KMS-11 (cell line): ENCODE measurements at regions not wholly inside any gene's neighbourhood (a gene's known extent, or its start where the extent isn't known, plus 50 kb on each side); places are given as distances from the start of the nearest gene placed in this dataset.
"Not testable (repeated sequence)": the region's sequence is repeated elsewhere in the genome, so short reads cannot be mapped to it uniquely, and the experiment has no call there.

Experiments used
- H2AFZ ChIP-seq: fragments of 200-600 bp; sonication (generic); 2 replicates; pipeline ENCODE4 v1.6.1; 2016; ENCODE audit warnings: antibody characterized with exemption, mixed run types, low read depth
- H3K27ac ChIP-seq: fragments of 200-600 bp; sonication (generic); 2 replicates; pipeline ENCODE4 v1.6.1; 2016; ENCODE audit warnings: mild to moderate bottlenecking, mixed run types
- H3K27me3 ChIP-seq: fragments of 200-600 bp; sonication (generic); 2 replicates; pipeline ENCODE4 v1.6.1; 2017; ENCODE audit warnings: mild to moderate bottlenecking, low read depth, mixed run types, moderate library complexity; ENCODE audit not compliant: insufficient read depth
- H3K36me3 ChIP-seq: fragments of 200-600 bp; sonication (generic); 2 replicates; pipeline ENCODE4 v1.6.1; 2017; ENCODE audit warnings: mild to moderate bottlenecking, mixed run types; ENCODE audit not compliant: insufficient read depth
- H3K4me1 ChIP-seq: fragments of 200-600 bp; sonication (generic); 2 replicates; pipeline ENCODE4 v1.6.1; 2016; ENCODE audit warnings: mild to moderate bottlenecking, low read depth, mixed run types; ENCODE audit not compliant: poor library complexity, severe bottlenecking
- H3K4me2 ChIP-seq: fragments of 200-600 bp; sonication (generic); 2 replicates; pipeline ENCODE4 v1.7.0; 2016; ENCODE audit warnings: mild to moderate bottlenecking, mixed run types
- H3K4me3 ChIP-seq: fragments of 200-600 bp; sonication (generic); IDR thresholded peaks from 2 replicates; pipeline ENCODE4 v1.6.1; 2017; ENCODE audit warnings: low read depth, low read length, mixed read lengths; ENCODE audit not compliant: insufficient read depth
- H3K79me2 ChIP-seq: fragments of 200-600 bp; sonication (generic); 2 replicates; pipeline ENCODE4 v1.6.1; 2016; ENCODE audit warnings: low read depth, mixed run types; ENCODE audit not compliant: insufficient read depth
- H3K9ac ChIP-seq: fragments of 200-600 bp; sonication (generic); 2 replicates; pipeline ENCODE4 v1.6.1; 2016; ENCODE audit warnings: mild to moderate bottlenecking, mixed run types
- H4K20me1 ChIP-seq: fragments of 200-600 bp; sonication (generic); 2 replicates; pipeline ENCODE4 v1.6.1; 2016; ENCODE audit warnings: mild to moderate bottlenecking, mixed run types; ENCODE audit not compliant: insufficient read depth
- CTCF ChIP-seq: fragments of 200-600 bp; sonication (generic); conservative IDR thresholded peaks from 2 replicates; pipeline ENCODE4 v1.6.1; 2017; ENCODE audit warnings: low read depth, mild to moderate bottlenecking, antibody characterized with exemption, low read length, moderate library complexity, mixed read lengths

DNA sequence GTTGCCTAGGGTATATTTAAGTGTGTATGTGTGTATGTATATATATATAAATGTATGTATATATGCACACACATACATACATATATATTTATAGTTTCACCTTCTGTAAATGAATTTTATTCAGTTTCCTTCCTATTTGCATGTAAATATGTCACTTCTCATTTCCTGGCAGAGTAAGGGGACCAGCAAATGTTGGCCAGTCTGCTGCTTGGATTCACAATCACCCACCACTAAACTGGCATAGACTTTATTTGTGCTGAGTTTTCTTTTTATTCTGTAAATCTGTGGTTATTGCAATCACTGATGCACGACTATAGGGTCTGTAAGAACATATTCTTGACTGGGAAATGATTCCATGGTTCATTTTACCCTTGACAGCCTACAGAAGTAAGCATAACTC, 640.4 kb upstream of the FAM98A start:
- no peak overlapping the region for H3K9ac ChIP-seq
- H3K27me3 ChIP-seq = no peaks in the 10 kb centered on the region
- no peaks in the 10 kb centered on the region for H3K79me2 ChIP-seq
- peaks cover 68% of the 10 kb centered on the region for H3K4me1 ChIP-seq
- no peak for TF ChIP-seq CTCF
- no peak overlapping the region for H3K4me3 ChIP-seq
- H3K36me3 ChIP-seq = no peaks in the 10 kb centered on the region
- H3K27ac ChIP-seq = no peak overlapping the region
- H4K20me1 ChIP-seq = no peaks in the 10 kb centered on the region
- H3K4me2 ChIP-seq = no peak overlapping the region
- no peak overlapping the region for H2AFZ ChIP-seq

DNA sequence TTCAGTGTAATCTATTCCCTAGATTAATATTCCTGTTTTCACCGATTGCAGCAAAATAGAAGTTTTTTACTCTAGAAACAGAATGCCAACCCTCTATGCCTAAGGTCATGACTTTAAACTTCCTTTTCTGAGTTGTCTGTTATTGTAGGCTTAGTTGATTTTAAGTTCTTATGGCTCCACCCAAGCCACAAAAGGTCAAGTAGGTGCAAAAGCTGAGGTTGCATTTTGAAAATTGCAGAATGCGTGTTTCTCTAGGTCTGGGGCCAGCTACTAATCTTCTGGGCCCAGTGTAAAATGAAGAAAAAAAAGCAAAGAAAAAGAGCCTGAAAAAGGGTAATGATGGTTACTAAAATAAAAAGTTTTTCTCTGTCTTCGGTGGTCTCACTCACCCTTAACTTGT, 635.7 kb upstream of the FAM98A start:
- peak overlapping the region; percentile 31 for H2AFZ ChIP-seq
- no peak for TF ChIP-seq CTCF

GRCh38 chr2:34229998-34230397, 630.9 kb upstream of the FAM98A start:
- H3K27ac ChIP-seq = peak overlapping the region; percentile 6; the same call in 1 of the 2 replicates
- H3K4me1 ChIP-seq = peaks cover 46% of the 10 kb centered on the region
- H4K20me1 ChIP-seq = no peaks in the 10 kb centered on the region
- peak overlapping the region; percentile 20; the same call in 1 of the 2 replicates for H2AFZ ChIP-seq
- H3K27me3 ChIP-seq = no peaks in the 10 kb centered on the region
- no peaks in the 10 kb centered on the region for H3K79me2 ChIP-seq
- TF ChIP-seq CTCF = no peak
- H3K9ac ChIP-seq = no peak overlapping the region
- H3K4me2 ChIP-seq = peak overlapping the region; percentile 31
- no peaks in the 10 kb centered on the region for H3K36me3 ChIP-seq
- no peak overlapping the region for H3K4me3 ChIP-seq

More for the DNA sequence above, 635.7 kb upstream of the FAM98A start:
- Histone ChIP-seq H3K36me3 (no peaks in the 10 kb centered on the region), H4K20me1 (no peaks in the 10 kb centered on the region), H3K9ac (peak overlapping the region; percentile 3; the same call in 1 of the 2 replicates), H3K27ac (peak overlapping the region; percentile 62), H3K4me1 (peaks cover 49% of the 10 kb centered on the region), H3K79me2 (no peaks in the 10 kb centered on the region), H3K4me3 (no peak overlapping the region), H3K27me3 (no peaks in the 10 kb centered on the region), H3K4me2 (peak overlapping the region; percentile 62)

GRCh38 chr2:34215174-34215573, 616.1 kb upstream of the FAM98A start:
- no peaks in the 10 kb centered on the region for H3K79me2 ChIP-seq
- no peaks in the 10 kb centered on the region for H4K20me1 ChIP-seq
- no peaks in the 10 kb centered on the region for H3K36me3 ChIP-seq
- H3K9ac ChIP-seq = no peak overlapping the region
- no peaks in the 10 kb centered on the region for H3K4me1 ChIP-seq
- H3K4me2 ChIP-seq = no peak overlapping the region
- H3K27me3 ChIP-seq = no peaks in the 10 kb centered on the region
- H3K27ac ChIP-seq = no peak overlapping the region
- TF ChIP-seq CTCF = no peak
- H2AFZ ChIP-seq = no peak overlapping the region
- H3K4me3 ChIP-seq = no peak overlapping the region

DNA sequence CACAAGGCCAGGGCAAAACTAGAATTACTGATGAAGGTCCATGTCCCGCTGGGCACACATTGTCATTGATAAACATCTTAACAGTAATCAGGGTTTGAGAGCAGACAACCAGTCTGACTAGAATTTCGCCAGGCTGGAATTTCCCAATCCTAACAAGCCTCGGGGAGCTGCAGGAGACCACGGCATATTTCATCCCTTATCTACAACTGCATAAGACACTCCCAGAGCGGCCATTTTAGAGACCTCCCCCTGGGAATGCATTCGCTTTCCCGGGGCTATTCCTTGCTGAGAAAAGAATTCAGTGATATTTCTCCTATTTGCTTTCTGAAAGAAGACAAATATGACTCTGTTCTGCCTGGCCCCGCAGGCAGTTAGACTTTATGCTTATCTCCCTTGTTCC, 611.3 kb upstream of the FAM98A start:
- not testable (repeated sequence) for H3K79me2 ChIP-seq, H3K27me3 ChIP-seq, H3K9ac ChIP-seq, H3K27ac ChIP-seq, H4K20me1 ChIP-seq, H3K36me3 ChIP-seq, H3K4me1 ChIP-seq, H3K4me2 ChIP-seq, H3K4me3 ChIP-seq, H2AFZ ChIP-seq
